Breast epithelium (tissue), 3 donors: ENCODE measurements at regions not wholly inside any gene's neighbourhood (a gene's known extent, or its start where the extent isn't known, plus 50 kb on each side); places are given as distances from the start of the nearest gene placed in this dataset.

Experiments
- CTCF ChIP-seq, 3 donors: fragments of 450-650 bp; IDR thresholded peaks; one replicate each; pipeline ENCODE4 v1.5.1; 2016 to 2017; ENCODE audit warnings: antibody characterized with exemption in 3 of 3, mild to moderate bottlenecking in 3 of 3, moderate library complexity in 3 of 3
- POLR2A ChIP-seq: fragments of 450-650 bp; IDR thresholded peaks from one replicate; pipeline ENCODE4 v1.6.1; 2016; ENCODE audit warnings: antibody characterized with exemption, mild to moderate bottlenecking, moderate library complexity

- no peak for TF ChIP-seq CTCF (IDR thresholded peaks at IDR 0.05)
- no peak for TF ChIP-seq POLR2A
Measured at GRCh38 chr12:91657032-91657431, 474.4 kb upstream of the DCN start.
